Choroid plexus epithelial cell (primary cell): ENCODE measurements at regions not wholly inside any gene's neighbourhood (a gene's known extent, or its start where the extent isn't known, plus 50 kb on each side); places are given as distances from the start of the nearest gene placed in this dataset.

ENCODE experiments used
- DNase-seq: peaks from one replicate; pipeline ENCODE4 v3.0.0-alpha.2; 2010; ENCODE audit warnings: low read depth
- H3K4me3 ChIP-seq: 2 replicates; pipeline ENCODE4 v1.5.1; 2011; ENCODE audit warnings: low read depth, mild to moderate bottlenecking, control low read depth, low read length, moderate library complexity
- TF ChIP-seq, protein P1 (sequence below): conservative IDR thresholded peaks from 2 replicates; pipeline ENCODE4 v1.5.1; 2011; ENCODE audit warnings: low read depth, mild to moderate bottlenecking, control low read depth, inconsistent platforms, low read length, moderate library complexity

- no peak overlapping the region for H3K4me3 ChIP-seq
- DNase-seq, result no peak
- TF ChIP-seq, protein P1, sequence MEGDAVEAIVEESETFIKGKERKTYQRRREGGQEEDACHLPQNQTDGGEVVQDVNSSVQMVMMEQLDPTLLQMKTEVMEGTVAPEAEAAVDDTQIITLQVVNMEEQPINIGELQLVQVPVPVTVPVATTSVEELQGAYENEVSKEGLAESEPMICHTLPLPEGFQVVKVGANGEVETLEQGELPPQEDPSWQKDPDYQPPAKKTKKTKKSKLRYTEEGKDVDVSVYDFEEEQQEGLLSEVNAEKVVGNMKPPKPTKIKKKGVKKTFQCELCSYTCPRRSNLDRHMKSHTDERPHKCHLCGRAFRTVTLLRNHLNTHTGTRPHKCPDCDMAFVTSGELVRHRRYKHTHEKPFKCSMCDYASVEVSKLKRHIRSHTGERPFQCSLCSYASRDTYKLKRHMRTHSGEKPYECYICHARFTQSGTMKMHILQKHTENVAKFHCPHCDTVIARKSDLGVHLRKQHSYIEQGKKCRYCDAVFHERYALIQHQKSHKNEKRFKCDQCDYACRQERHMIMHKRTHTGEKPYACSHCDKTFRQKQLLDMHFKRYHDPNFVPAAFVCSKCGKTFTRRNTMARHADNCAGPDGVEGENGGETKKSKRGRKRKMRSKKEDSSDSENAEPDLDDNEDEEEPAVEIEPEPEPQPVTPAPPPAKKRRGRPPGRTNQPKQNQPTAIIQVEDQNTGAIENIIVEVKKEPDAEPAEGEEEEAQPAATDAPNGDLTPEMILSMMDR, result no peak
Observed at GRCh38 chr1:110816945-110817344, 56.0 kb upstream of the CD53 start.

DNA sequence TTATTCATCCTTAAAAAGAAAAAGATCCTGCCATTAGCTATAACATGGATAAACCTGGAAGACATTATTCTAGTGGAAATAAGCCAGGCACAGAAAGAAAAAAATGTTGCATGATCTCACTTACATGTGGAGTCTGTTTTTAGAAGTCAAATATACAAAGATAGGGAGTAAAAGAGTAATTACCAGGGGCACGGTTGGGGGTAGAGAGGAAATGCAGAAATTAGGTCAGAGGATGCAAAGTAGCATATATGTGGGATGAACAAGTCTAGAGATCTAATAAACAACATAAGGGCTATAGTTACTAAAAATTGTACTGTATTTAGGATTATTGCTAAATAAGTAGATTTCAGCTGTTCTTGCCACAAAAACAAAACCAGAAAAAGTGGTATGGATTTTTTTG, 61.4 kb upstream of the CD53 start:
- TF ChIP-seq, protein P1, result no peak
- H3K4me3 ChIP-seq, result no peak overlapping the region
- no peak for DNase-seq

GRCh38 chr1:110800079-110800478, 72.9 kb upstream of the CD53 start:
- TF ChIP-seq, protein P1, result no peak
- DNase-seq, result no peak
- no peak overlapping the region for H3K4me3 ChIP-seq

DNA sequence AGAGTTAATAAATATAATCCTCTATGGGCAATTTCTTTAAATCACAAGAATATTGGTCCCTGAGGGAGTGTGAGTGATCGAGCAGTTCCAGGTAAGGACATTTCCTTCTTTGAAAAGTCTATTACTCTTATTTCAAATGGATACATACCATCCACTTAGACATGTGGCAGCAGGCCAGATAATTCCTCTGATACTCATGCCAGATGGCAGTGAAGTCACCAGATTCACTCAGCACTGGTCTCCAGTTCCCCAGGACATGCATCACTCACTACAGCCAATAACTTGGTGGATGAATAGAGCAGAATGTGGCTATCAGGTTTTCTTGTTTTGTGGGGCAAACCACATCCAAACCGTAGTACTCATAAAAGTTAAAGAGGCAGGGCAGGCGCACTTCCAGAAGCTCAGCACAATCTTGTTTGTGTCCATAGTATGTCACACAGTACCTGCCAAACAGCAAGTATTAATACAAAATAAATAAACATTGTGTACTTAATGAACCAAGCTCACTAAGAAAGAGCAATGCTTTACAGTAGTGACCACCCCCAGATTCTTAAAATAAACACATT, 74.2 kb upstream of the CD53 start:
- no peak for DNase-seq
- TF ChIP-seq, protein P1, result no peak

DNA sequence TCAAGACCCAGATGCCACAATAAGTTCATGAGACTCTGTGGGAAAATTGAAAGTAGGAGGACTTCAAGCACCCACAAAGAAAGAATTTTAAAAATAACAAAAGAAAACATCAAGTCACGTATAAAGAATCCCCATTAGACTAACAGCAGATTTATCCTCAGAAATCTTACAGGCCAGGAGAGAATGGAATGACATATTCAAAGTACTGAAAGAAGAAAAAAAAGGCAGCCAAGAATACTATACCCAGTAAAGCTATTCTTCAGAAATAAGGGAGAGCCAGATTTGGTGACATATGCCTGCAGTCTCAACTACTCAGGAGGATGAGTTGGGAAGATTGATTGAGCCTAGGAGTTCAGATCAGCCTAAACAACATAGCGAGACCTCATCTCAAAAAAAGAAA, 84.3 kb upstream of the CD53 start:
- no peak overlapping the region for H3K4me3 ChIP-seq
- no peak for DNase-seq
- TF ChIP-seq, protein P1, result no peak

More for the DNA sequence above, 74.2 kb upstream of the CD53 start:
- H3K4me3 ChIP-seq, result no peak overlapping the region

DNA sequence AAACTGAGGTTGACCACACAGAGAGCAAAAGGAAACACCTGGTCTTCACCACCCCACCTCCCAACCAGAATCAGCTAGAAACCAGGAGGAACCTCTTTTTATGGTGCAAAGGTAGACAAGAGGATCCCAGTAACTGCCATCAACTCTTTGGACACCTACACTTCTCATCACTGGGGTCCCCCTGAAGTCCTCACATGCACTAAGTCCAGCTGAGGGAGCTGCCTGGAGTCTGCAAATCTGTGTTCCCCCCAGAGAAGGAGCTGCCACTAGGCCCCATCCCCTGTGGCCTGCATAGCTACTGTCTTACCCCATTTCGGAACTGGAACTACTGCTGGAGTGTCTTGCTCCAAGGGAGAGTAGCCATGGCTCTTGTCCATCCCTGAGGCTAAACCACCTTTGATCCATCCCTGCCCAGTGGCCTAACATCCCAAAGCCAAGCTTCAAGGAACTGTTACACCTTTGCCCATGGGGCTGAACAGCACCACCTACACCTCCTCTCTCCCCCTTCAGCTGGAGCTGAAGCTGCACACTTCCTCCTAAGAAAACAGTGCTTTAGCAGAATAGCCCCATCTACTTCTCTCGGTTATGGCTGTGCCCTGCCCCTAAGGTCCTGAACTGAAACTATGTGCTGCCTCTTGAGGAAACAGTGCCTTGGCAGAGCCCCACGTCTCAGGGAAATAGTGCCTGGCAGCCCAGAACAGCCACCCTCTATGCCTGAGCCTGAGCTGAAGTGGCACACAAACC, 85.4 kb upstream of the CD53 start:
- no peak for DNase-seq
- TF ChIP-seq, protein P1, result no peak
- no peak overlapping the region for H3K4me3 ChIP-seq
